Small intestine (tissue), 7 donors: ENCODE measurements at regions not wholly inside any gene's neighbourhood (a gene's known extent, or its start where the extent isn't known, plus 50 kb on each side); places are given as distances from the start of the nearest gene placed in this dataset.

Source experiments
- DNase-seq, 2 donors: peaks; one replicate each; pipeline versions ENCODE4 v3.0.0 to v3.0.0-alpha.2; 2013
- FAIRE-seq: peaks from 2 replicates; lab custom pipeline; 2012; peaks lifted over from hg19 to GRCh38; lab: Jason Lieb, UNC
- H3K27ac ChIP-seq, 3 donors: one replicate each; pipeline ENCODE4 v1.5.1; 2013; ENCODE audit warnings: low read length in 2 of 3, mild to moderate bottlenecking in 2 of 3, control low read depth in 1 of 3, inconsistent platforms in 1 of 3, low read depth in 1 of 3, moderate library complexity in 1 of 3
- H3K27me3 ChIP-seq, 3 donors: one replicate each; pipeline ENCODE4 v1.6.1; 2013; ENCODE audit warnings: low read length in 3 of 3, inconsistent platforms in 1 of 3; ENCODE audit not compliant: control insufficient read depth in 3 of 3, insufficient read depth in 3 of 3
- H3K36me3 ChIP-seq, 3 donors: one replicate each; pipeline ENCODE4 v1.6.1; 2013; ENCODE audit warnings: low read length in 3 of 3, inconsistent platforms in 1 of 3, low read depth in 1 of 3, mild to moderate bottlenecking in 1 of 3, moderate library complexity in 1 of 3; ENCODE audit not compliant: control insufficient read depth in 3 of 3, insufficient read depth in 2 of 3
- H3K4me1 ChIP-seq, 3 donors: one replicate each; pipeline ENCODE4 v1.6.1; 2013; ENCODE audit warnings: low read length in 2 of 3, inconsistent platforms in 1 of 3, low read depth in 1 of 3, mild to moderate bottlenecking in 1 of 3, moderate library complexity in 1 of 3; ENCODE audit not compliant: control insufficient read depth in 3 of 3, insufficient read depth in 2 of 3
- H3K4me3 ChIP-seq, 3 donors: one replicate each; pipeline ENCODE4 v1.5.1; 2013; ENCODE audit warnings: low read length in 3 of 3, control low read depth in 1 of 3, inconsistent platforms in 1 of 3, low read depth in 1 of 3, mild to moderate bottlenecking in 1 of 3, moderate library complexity in 1 of 3
- H3K9me3 ChIP-seq, 2 donors: one replicate each; pipeline ENCODE4 v1.6.1; 2013; ENCODE audit warnings: low read depth in 1 of 2, low read length in 1 of 2; ENCODE audit not compliant: control insufficient read depth in 2 of 2, insufficient read depth in 1 of 2
- WGBS, 3 donors: extraction: QIAGEN DNeasy Blood & Tissue Kit; methylation state at CpG; one replicate each; pipeline ENCODE4 v1.1.7; 2013; 5-methylcytosine and 5-hydroxymethylcytosine counted together
- donor health status: healthy with polysubstance abuse.
- donor health status: control.
- donor health status: control.
- donor health status: Bipolar disorder and iron deficiency.
- donor health status: healthy.

DNA sequence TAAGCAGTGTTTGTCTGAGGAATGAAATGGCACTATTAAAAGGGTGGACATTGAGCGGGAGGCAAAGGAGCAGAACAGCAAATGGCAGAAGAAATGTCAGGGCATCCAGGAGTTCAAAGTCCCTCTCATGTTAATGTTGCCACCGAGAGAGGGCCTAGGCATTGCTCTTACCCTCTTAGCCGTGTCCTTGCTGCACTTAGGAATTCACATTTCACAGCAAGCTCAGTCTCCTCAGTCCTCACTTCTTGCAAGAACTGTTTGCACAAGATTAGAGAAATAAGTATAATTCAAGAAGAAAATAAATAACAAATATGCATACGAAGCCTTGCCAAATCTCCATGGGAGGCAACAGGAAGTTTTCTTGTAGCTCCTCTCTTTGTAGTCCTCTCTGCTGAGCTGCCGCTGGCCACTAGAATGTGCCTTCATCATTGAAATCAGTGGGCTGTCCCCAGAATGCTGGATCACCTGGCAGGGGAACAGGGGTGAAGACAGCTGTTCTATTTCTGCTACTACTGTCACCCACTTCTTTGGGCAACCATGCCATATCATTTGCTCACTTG, 205.8 kb downstream of the ZNF326 start:
- DNase-seq (peak in 1 of 2 donors; percentile 38), FAIRE-seq (no peak)
- 38 to 62% (median 58%) methylated on average over 5 of the region's 5 CpGs for WGBS, 3 donors

DNA sequence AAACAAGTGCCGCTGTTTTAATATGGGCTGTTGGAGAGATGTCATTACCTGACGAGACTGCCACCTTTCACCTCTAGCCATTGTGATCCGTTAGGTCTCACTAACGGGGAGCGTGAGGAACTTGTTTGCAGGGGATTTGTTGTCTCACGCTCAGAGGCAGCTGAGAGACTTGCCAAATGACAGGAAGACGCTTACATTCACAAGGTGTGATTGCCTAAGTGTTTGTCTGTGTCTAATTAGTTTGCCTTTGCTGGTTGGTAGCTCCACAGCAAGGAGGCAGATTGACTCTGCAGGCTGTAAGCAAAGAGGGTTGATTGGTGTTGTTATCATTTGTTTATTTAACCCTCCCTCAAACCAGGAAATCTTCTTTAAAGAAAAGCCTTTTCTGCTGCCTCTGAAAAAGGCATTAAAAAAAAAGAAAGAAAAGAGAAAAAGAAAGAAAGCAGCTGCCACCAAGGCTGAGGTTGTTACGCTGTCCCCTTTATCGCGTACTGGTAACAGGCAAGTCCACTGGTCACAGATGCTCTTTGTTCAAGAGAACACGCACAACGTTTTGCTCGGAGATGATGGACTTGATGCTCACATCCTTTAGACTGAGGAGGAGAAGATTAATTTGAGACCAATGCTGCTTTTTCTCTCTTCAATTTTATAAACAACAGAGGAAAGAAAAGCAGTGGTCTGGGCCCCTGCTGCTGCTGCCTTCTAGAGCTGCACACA, 203.9 kb downstream of the ZNF326 start:
- WGBS, 3 donors, result 25 to 37% (median 33%) methylated on average over 13 of the region's 13 CpGs
- H3K4me1 ChIP-seq, result no peaks in the 10 kb centered on the region
- no peak overlapping the region for H3K27ac ChIP-seq
- no peak overlapping the region for H3K4me3 ChIP-seq
- no peaks in the 10 kb centered on the region for H3K36me3 ChIP-seq
- no peaks in the 10 kb centered on the region for H3K9me3 ChIP-seq
- H3K27me3 ChIP-seq, result peaks cover 0 to 2% (median 0%) of the 10 kb centered on the region in 3 donors
- no peak for DNase-seq
- FAIRE-seq, result no peak

More for the DNA sequence above, 205.8 kb downstream of the ZNF326 start:
- H3K27me3 ChIP-seq, result peaks cover 0 to 2% (median 0%) of the 10 kb centered on the region in 3 donors
- no peaks in the 10 kb centered on the region for H3K4me1 ChIP-seq
- H3K27ac ChIP-seq, result no peak overlapping the region
- H3K9me3 ChIP-seq, result no peaks in the 10 kb centered on the region
- H3K36me3 ChIP-seq, result no peaks in the 10 kb centered on the region
- H3K4me3 ChIP-seq, result no peak overlapping the region

DNA sequence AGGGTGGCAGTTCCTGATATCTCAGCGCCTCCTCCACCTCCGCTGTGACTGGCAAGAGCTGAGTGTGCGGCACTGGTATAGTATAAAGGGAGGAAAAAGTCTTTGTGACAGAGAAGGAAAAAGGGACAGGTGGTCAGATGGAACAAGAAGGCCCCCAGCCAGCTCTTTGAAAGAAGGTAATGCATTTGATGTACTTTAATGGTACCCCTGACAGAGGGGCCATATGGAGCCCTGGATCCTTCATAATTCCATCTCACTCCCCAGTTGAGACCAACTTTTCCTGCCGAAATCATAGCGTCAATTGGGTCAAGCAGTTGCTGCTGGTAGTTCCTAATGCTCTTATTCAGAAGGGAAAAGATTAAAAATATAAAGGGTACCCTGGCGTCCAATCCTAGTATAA, 198.2 kb downstream of the ZNF326 start:
- Histone ChIP-seq H3K36me3 (no peaks in the 10 kb centered on the region), H3K4me1 (no peaks in the 10 kb centered on the region), H3K9me3 (no peaks in the 10 kb centered on the region), H3K4me3 (no peak overlapping the region), H3K27ac (no peak overlapping the region), H3K27me3 (no peaks in the 10 kb centered on the region)
- 51 to 81% (median 75%) methylated on average over 6 of the region's 6 CpGs for WGBS, 3 donors
- FAIRE-seq, result no peak
- no peak for DNase-seq

DNA sequence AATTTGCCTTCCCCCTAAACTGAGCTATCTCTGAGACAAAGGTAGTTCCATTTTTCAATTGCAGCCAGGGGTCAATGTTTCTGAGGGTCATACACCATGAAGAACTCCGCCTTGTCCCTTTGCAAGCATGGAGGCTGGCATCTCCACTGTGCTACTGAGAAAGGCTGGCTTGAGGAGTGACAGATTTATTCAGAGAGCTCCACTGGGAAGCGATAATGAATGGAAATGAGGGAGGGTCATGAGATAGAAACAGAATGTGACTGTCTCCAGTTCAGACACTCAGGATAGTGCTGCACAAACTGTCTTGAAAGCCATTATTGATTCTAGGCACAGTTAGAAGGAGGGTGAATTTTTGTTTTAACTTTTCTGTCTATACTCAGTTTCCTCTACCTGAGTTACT, 197.5 kb downstream of the ZNF326 start:
- 80 to 84% (median 80%) methylated on average over 2 of the region's 2 CpGs for WGBS, 3 donors
- H3K4me1 ChIP-seq, result no peaks in the 10 kb centered on the region
- H3K36me3 ChIP-seq, result no peaks in the 10 kb centered on the region
- H3K4me3 ChIP-seq, result no peak overlapping the region
- FAIRE-seq (no peak), DNase-seq (no peak)
- no peaks in the 10 kb centered on the region for H3K9me3 ChIP-seq
- H3K27ac ChIP-seq, result no peak overlapping the region
- no peaks in the 10 kb centered on the region for H3K27me3 ChIP-seq

DNA sequence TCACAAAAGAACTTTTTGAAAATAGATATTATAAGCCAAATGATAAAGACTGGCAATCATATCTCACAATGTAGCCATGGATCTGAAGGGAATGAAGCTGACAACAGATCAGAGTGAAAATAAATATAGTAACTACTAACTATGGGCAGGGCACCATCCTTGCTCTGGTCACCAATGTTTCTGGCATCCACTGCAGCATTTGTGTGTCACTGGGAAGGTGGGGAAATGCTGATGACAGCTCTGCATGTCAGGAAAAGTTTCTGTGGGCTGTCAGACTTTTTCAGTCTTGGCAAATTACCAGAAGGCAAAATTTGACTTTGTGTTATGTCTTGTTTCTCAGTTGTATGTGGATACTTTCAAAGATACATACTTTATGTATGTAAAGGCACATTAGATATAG, 195.6 kb downstream of the ZNF326 start:
- Histone ChIP-seq H3K9me3 (no peaks in the 10 kb centered on the region), H3K4me1 (no peaks in the 10 kb centered on the region), H3K27ac (no peak overlapping the region), H3K36me3 (no peaks in the 10 kb centered on the region), H3K4me3 (no peak overlapping the region), H3K27me3 (no peaks in the 10 kb centered on the region)
- no peak for DNase-seq
- no peak for FAIRE-seq

DNA sequence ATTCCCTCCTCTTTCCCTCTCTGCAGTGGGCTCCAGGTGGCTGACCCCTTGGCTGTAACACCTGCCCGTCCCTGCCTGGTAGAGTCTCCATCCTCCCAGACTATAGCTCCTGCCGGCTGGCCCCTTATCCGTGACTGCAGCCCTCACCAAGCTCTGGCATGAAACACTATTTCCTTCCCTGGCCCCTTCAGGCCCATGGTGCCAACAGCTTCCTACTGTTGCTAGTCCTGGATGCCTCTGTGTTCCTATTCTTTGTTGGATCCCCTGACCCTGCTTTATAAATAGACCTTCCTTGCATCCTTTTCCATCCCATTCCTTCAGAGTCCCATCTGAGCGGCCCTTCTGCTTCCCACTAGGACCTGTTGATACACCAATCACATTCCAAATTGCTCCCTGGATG, 195.0 kb downstream of the ZNF326 start:
- FAIRE-seq (no peak), DNase-seq (no peak)
- Histone ChIP-seq H3K4me3 (no peak overlapping the region), H3K36me3 (no peaks in the 10 kb centered on the region), H3K4me1 (no peaks in the 10 kb centered on the region), H3K27ac (no peak overlapping the region), H3K27me3 (no peaks in the 10 kb centered on the region), H3K9me3 (no peaks in the 10 kb centered on the region)
- WGBS, 3 donors, result 83 to 87% (median 83%) methylated on average over 4 of the region's 4 CpGs

DNA sequence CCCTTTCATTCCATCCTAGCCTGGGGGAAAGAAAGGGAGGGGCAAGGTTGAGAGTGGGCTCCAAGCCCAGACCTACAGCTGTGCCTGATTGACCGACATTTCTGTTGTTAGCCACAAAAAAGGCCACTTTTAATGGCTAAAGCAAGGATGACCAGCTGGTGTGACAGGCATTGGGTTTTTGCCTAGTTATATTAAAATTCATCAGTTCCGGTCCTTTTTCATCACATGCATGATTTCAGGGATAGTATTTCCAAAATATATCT, 192.3 kb downstream of the ZNF326 start:
- DNase-seq (no peak), FAIRE-seq (no peak)
- Histone ChIP-seq H3K36me3 (no peaks in the 10 kb centered on the region), H3K27me3 (no peaks in the 10 kb centered on the region), H3K27ac (no peak overlapping the region), H3K4me1 (no peaks in the 10 kb centered on the region), H3K9me3 (no peaks in the 10 kb centered on the region), H3K4me3 (no peak overlapping the region)
- 66 to 78% (median 75%) methylated on average over 2 of the region's 2 CpGs for WGBS, 3 donors

DNA sequence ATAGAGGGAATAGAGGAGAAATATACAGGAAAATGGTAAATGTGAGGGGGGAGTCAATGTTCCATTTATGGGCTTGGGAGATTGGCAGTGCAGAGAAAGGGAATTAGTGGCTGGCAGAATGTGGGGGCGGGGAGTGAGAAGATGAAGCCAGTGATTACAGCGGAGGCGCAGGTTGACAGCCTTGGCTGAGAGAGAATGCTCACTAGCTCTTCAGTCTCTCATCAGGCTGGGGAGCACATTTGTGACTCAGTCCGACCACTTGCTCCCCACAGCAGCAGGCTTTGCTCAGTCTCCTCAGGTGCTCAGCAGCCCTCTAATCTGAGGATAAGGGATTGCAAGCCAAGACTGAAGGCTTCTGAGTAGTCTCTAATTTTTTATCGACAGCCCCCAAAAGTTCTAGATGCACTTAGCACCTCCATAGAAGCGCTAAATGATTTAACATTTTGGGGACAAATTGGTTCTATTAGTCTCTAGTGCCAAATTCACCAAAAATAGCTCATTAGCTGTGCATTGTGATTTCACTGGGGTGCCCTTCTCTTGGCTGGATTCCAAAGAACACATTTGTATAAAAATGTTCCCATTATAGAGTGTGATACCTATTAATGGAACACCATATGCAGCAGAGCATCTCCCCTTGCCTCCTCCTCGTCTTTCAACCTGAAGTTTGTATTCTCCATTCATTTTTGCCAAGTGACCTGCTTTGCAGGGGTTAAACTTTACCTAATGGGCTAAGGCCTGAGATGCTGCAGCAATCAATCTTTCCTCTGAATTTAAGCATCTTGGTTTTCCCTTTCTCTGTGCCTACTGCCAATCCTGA, 191.8 kb downstream of the ZNF326 start:
- Histone ChIP-seq H3K36me3 (no peaks in the 10 kb centered on the region), H3K9me3 (no peaks in the 10 kb centered on the region), H3K4me3 (no peak overlapping the region), H3K27ac (no peak overlapping the region), H3K27me3 (no peaks in the 10 kb centered on the region), H3K4me1 (no peaks in the 10 kb centered on the region)
- FAIRE-seq (no peak), DNase-seq (no peak)
- 71 to 74% (median 73%) methylated on average over 7 of the region's 7 CpGs for WGBS, 3 donors
